ENCODE measurements at regions not wholly inside any gene's neighbourhood (a gene's known extent, or its start where the extent isn't known, plus 50 kb on each side); places are given as distances from the start of the nearest gene placed in this dataset.

DNA sequence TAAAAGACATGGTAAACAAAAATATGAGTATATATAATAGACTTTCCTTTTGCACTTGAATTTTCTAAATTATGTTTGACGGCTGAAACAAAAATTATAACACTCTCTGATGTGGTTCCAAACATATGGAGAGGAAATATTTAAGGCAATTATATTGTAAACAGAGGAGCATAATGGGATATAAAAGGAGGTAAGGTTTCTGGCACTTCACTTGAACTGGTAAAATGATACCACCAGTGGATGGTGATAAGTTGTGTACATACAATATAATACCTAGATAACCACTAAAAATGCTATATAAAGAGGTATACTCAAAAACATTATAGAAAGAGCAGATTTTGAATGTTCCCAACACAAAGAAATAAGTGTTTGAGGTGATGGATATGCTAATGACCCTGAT is 192.9 kb upstream of the RAD23B start:
- TF ChIP-seq CTCF (IDR thresholded peaks at IDR 0.05) (no peak), POLR2A (IDR thresholded peaks at IDR 0.05) (no peak)
